Neural progenitor cell (in vitro differentiated cells): ENCODE measurements at regions not wholly inside any gene's neighbourhood (a gene's known extent, or its start where the extent isn't known, plus 50 kb on each side); places are given as distances from the start of the nearest gene placed in this dataset.
A peak's percentile ranks its signal among the peaks of the same experiment; 100 is the strongest.

Source experiments
- DNase-seq: peaks from one replicate; pipeline ENCODE4 v3.0.0-alpha.2; 2016; ENCODE audit warnings: low spot score
- H2AFZ ChIP-seq: fragments of 200-600 bp; sonication (generic); replicated peaks from 2 replicates; pipeline ENCODE4 v1.6.1; 2016; ENCODE audit warnings: antibody characterized with exemption
- H3F3A ChIP-seq: fragments of 200-600 bp; sonication (generic); 2 replicates; pipeline ENCODE4 v1.6.1; 2016; ENCODE audit warnings: antibody characterized with exemption, low read depth
- H3K27ac ChIP-seq: fragments of 200-600 bp; sonication (generic); 2 replicates; pipeline ENCODE4 v1.5.1; 2016; ENCODE audit warnings: mild to moderate bottlenecking
- H3K27me3 ChIP-seq: fragments of 200-600 bp; sonication (generic); 2 replicates; pipeline ENCODE4 v1.6.1; 2016; ENCODE audit warnings: mild to moderate bottlenecking, moderate library complexity
- H3K36me3 ChIP-seq: fragments of 200-600 bp; sonication (generic); 2 replicates; pipeline ENCODE4 v1.5.1; 2016
- H3K4me1 ChIP-seq: fragments of 200-600 bp; sonication (generic); 2 replicates; pipeline ENCODE4 v1.6.1; 2016; ENCODE audit warnings: mixed run types
- H3K4me2 ChIP-seq: fragments of 200-600 bp; sonication (generic); 2 replicates; pipeline ENCODE4 v1.6.1; 2016
- H3K4me3 ChIP-seq: fragments of 200-600 bp; sonication (generic); 2 replicates; pipeline ENCODE4 v1.5.1; 2016
- H3K79me2 ChIP-seq: fragments of 200-600 bp; sonication (generic); 2 replicates; pipeline ENCODE4 v1.6.1; 2016; ENCODE audit warnings: low read depth
- H3K9ac ChIP-seq: fragments of 200-600 bp; sonication (generic); 2 replicates; pipeline ENCODE4 v1.6.1; 2016
- H3K9me3 ChIP-seq: fragments of 200-600 bp; sonication (generic); 2 replicates; pipeline ENCODE4 v1.5.1; 2016; ENCODE audit warnings: low read depth
- H4K20me1 ChIP-seq: fragments of 200-600 bp; sonication (generic); 2 replicates; pipeline ENCODE4 v1.6.1; 2016; ENCODE audit warnings: low read depth
- H3K27ac Mint-ChIP-seq: 3 replicates; pipeline ENCODE4 v1.8.0; 2021; ENCODE audit warnings: mixed read lengths
- H3K27me3 Mint-ChIP-seq: 2 replicates; pipeline ENCODE4 v1.8.0; 2022; ENCODE audit warnings: low read depth, mild to moderate bottlenecking, inconsistent platforms, moderate library complexity, mixed read lengths; ENCODE audit not compliant: insufficient read depth
- H3K36me3 Mint-ChIP-seq: 3 replicates; pipeline ENCODE4 v1.8.0; 2021; ENCODE audit warnings: mixed read lengths
- H3K4me1 Mint-ChIP-seq: 3 replicates; pipeline ENCODE4 v1.8.0; 2021; ENCODE audit warnings: mixed read lengths
- H3K4me3 Mint-ChIP-seq: 3 replicates; pipeline ENCODE4 v1.8.0; 2021; ENCODE audit warnings: mild to moderate bottlenecking, moderate library complexity, mixed read lengths
- H3K9me3 Mint-ChIP-seq: 3 replicates; pipeline ENCODE4 v1.8.0; 2020; ENCODE audit warnings: mixed read lengths
- CTCF ChIP-seq: fragments of 200-600 bp; sonication (generic); IDR thresholded peaks from 2 replicates; pipeline ENCODE4 v1.5.1; 2017; ENCODE audit warnings: antibody characterized with exemption, mild to moderate bottlenecking
- EZH2 ChIP-seq: fragments of 200-600 bp; sonication (generic); IDR thresholded peaks from 2 replicates; pipeline ENCODE4 v1.6.1; 2017; ENCODE audit warnings: antibody characterized with exemption, mild to moderate bottlenecking, moderate library complexity
- EZH2phosphoT487 ChIP-seq: fragments of 200-600 bp; sonication (generic); IDR thresholded peaks from 2 replicates; pipeline ENCODE4 v1.6.1; 2017; ENCODE audit warnings: antibody characterized with exemption

GRCh38 chr7:42833411-42833810 lies 78.5 kb downstream of the C7orf25 start:
- Mint-ChIP-seq H3K27ac (no peak overlapping the region), H3K4me3 (no peak overlapping the region), H3K4me1 (peaks cover 10% of the 10 kb centered on the region), H3K36me3 (no peaks in the 10 kb centered on the region), H3K27me3 (peaks cover 2% of the 10 kb centered on the region), H3K9me3 (no peaks in the 10 kb centered on the region)
- no peak overlapping the region for H3K4me3 ChIP-seq
- H3K4me1 ChIP-seq, result no peaks in the 10 kb centered on the region
- TF ChIP-seq CTCF, result no peak
- TF ChIP-seq EZH2, result no peak
- no peak for TF ChIP-seq EZH2phosphoT487
- H3K9me3 ChIP-seq, result no peaks in the 10 kb centered on the region
- no peak for DNase-seq
- no peak overlapping the region for H3K27ac ChIP-seq
- no peaks in the 10 kb centered on the region for H3F3A ChIP-seq
- no peak overlapping the region for H3K9ac ChIP-seq
- no peaks in the 10 kb centered on the region for H3K79me2 ChIP-seq
- H3K27me3 ChIP-seq, result no peaks in the 10 kb centered on the region
- no peak overlapping the region for H3K4me2 ChIP-seq
- H2AFZ ChIP-seq, result no peak overlapping the region
- no peaks in the 10 kb centered on the region for H4K20me1 ChIP-seq
- H3K36me3 ChIP-seq, result no peaks in the 10 kb centered on the region

- Histone ChIP-seq H3K9ac (no peak overlapping the region), H3K27me3 (no peaks in the 10 kb centered on the region), H3K9me3 (no peaks in the 10 kb centered on the region), H3K27ac (no peak overlapping the region), H3K36me3 (no peaks in the 10 kb centered on the region), H2AFZ (no peak overlapping the region), H3F3A (no peaks in the 10 kb centered on the region), H3K79me2 (no peaks in the 10 kb centered on the region), H3K4me2 (no peak overlapping the region), H3K4me1 (no peaks in the 10 kb centered on the region), H4K20me1 (no peaks in the 10 kb centered on the region), H3K4me3 (no peak overlapping the region)
- Mint-ChIP-seq H3K36me3 (no peaks in the 10 kb centered on the region), H3K27ac (no peak overlapping the region), H3K4me3 (no peak overlapping the region), H3K27me3 (peaks cover 2% of the 10 kb centered on the region), H3K4me1 (peaks cover 10% of the 10 kb centered on the region), H3K9me3 (no peaks in the 10 kb centered on the region)
- TF ChIP-seq EZH2, result no peak
- TF ChIP-seq EZH2phosphoT487, result no peak
- no peak for TF ChIP-seq CTCF
- DNase-seq, result no peak
These were observed 79.2 kb downstream of the C7orf25 start for GRCh38 chr7:42832667-42833066.

- TF ChIP-seq EZH2phosphoT487 (no peak), CTCF (peak; percentile 74), EZH2 (no peak)
- Mint-ChIP-seq H3K36me3 (no peaks in the 10 kb centered on the region), H3K9me3 (no peaks in the 10 kb centered on the region), H3K27me3 (peaks cover 2% of the 10 kb centered on the region), H3K4me1 (peaks cover 10% of the 10 kb centered on the region), H3K27ac (no peak overlapping the region), H3K4me3 (no peak overlapping the region)
- H4K20me1 ChIP-seq, result no peaks in the 10 kb centered on the region
- no peaks in the 10 kb centered on the region for H3F3A ChIP-seq
- H3K4me1 ChIP-seq, result no peaks in the 10 kb centered on the region
- peak; percentile 65 for DNase-seq
- H3K4me2 ChIP-seq, result no peak overlapping the region
- no peaks in the 10 kb centered on the region for H3K9me3 ChIP-seq
- H3K27ac ChIP-seq, result no peak overlapping the region
- no peaks in the 10 kb centered on the region for H3K36me3 ChIP-seq
- H3K79me2 ChIP-seq, result no peaks in the 10 kb centered on the region
- H3K4me3 ChIP-seq, result no peak overlapping the region
- peak overlapping the region; percentile 89 for H2AFZ ChIP-seq
- no peaks in the 10 kb centered on the region for H3K27me3 ChIP-seq
- H3K9ac ChIP-seq, result no peak overlapping the region
These were observed 80.0 kb downstream of the C7orf25 start for GRCh38 chr7:42831718-42832522.
